GM12892 (cell line): ENCODE measurements at regions not wholly inside any gene's neighbourhood (a gene's known extent, or its start where the extent isn't known, plus 50 kb on each side); places are given as distances from the start of the nearest gene placed in this dataset.

Source experiments
- POLR2A ChIP-seq: IDR thresholded peaks from 2 replicates; pipeline ENCODE4 v1.6.1; 2011; ENCODE audit warnings: low read depth, low read length, control low read depth
- POLR2AphosphoS5 ChIP-seq: IDR thresholded peaks from 2 replicates; pipeline ENCODE4 v1.6.1; 2011; ENCODE audit warnings: low read depth, low read length, control low read depth

- no peak for TF ChIP-seq POLR2A
- TF ChIP-seq POLR2AphosphoS5: no peak
Measured at GRCh38 chr4:110751986-110752385, 129.1 kb upstream of the PITX2 start.
